B cell (primary cell): ENCODE measurements at regions not wholly inside any gene's neighbourhood (a gene's known extent, or its start where the extent isn't known, plus 50 kb on each side); places are given as distances from the start of the nearest gene placed in this dataset.

Experiments
- ATAC-seq: fragments of 200-7000 bp; cut with Tn5 transposase; one replicate; pipeline ENCODE4 v1.10.0; 2021; ENCODE audit warnings: low read depth, mild to moderate bottlenecking, moderate number of reproducible peaks, moderate library complexity
- CTCF ChIA-PET: fragments of 350-600 bp; sonication (Branson Sonifier 250); formaldehyde crosslinking; loops from one replicate; lab custom pipeline; 2021; ENCODE audit warnings: antibody characterized with exemption, inconsistent platforms; lab: Charles Lee
- POLR2A ChIA-PET: fragments of 350-600 bp; sonication (Branson Sonifier 250); formaldehyde crosslinking; loops from one replicate; lab custom pipeline; 2021; ENCODE audit warnings: antibody characterized with exemption; lab: Charles Lee
- DNase-seq: peaks from one replicate; pipeline ENCODE4 v3.0.0; 2013
- H2AFZ ChIP-seq: 2 replicates; pipeline ENCODE4 v1.6.1; 2012; ENCODE audit warnings: mild to moderate bottlenecking, low read depth, low read length; ENCODE audit not compliant: insufficient read depth, poor library complexity, severe bottlenecking
- H3K27ac ChIP-seq, 2 donors: 1 replicate in 1 of 2; 2 replicates in 1 of 2; pipeline ENCODE4 v1.5.1; 2012 to 2013; ENCODE audit warnings: low read length in 2 of 2, mild to moderate bottlenecking in 2 of 2, moderate library complexity in 1 of 2
- H3K27me3 ChIP-seq, 4 experiments: fragments of 200-600 bp in 1 of 4; sonication (generic) in 1 of 4; replicated peaks in 1 of 4; 1 replicate in 2 of 4; 2 replicates in 2 of 4; pipeline versions ENCODE4 v1.6.1 to v1.7.0; 2013 to 2016; ENCODE audit warnings: low read length in 3 of 4, mild to moderate bottlenecking in 2 of 4, mixed read lengths in 1 of 4, moderate library complexity in 1 of 4; ENCODE audit not compliant: insufficient read depth in 4 of 4, control insufficient read depth in 3 of 4; ENCODE audit errors: control extremely low read depth in 1 of 4
- H3K36me3 ChIP-seq, 2 experiments: replicated peaks in 1 of 2; 1 replicate in 1 of 2; 2 replicates in 1 of 2; pipeline versions ENCODE4 v1.6.1 to v1.7.1; 2013; ENCODE audit warnings: low read length in 1 of 2; ENCODE audit not compliant: insufficient read depth in 2 of 2, control insufficient read depth in 1 of 2; ENCODE audit errors: control extremely low read depth in 1 of 2, extremely low read depth in 1 of 2
- H3K4me1 ChIP-seq, 2 donors: fragments of 200-600 bp in 1 of 2; sonication (generic) in 1 of 2; 1 replicate in 1 of 2; 2 replicates in 1 of 2; pipeline versions ENCODE4 v1.5.1 to v1.6.1; 2013 to 2017; ENCODE audit warnings: low read length in 2 of 2; ENCODE audit not compliant: control insufficient read depth in 2 of 2, insufficient read depth in 2 of 2
- H3K4me2 ChIP-seq: replicated peaks from 2 replicates; pipeline ENCODE3; 2012; ENCODE audit warnings: mild to moderate bottlenecking, low read depth, low read length; ENCODE audit not compliant: poor library complexity, severe bottlenecking
- H3K4me3 ChIP-seq, 5 experiments: fragments of 200-600 bp in 1 of 5; sonication (generic) in 1 of 5; 1 replicate in 3 of 5; 2 replicates in 2 of 5; pipeline versions ENCODE4 v1.5.1 to v1.7.0; 2011 to 2016; ENCODE audit warnings: low read length in 4 of 5, mild to moderate bottlenecking in 4 of 5, low read depth in 2 of 5, control low read depth in 1 of 5, moderate library complexity in 1 of 5; ENCODE audit not compliant: insufficient read depth in 1 of 5; ENCODE audit errors: control extremely low read depth in 1 of 5, extremely low read depth in 1 of 5
- H3K79me2 ChIP-seq: fragments of 200-600 bp; sonication (generic); one replicate; pipeline ENCODE4 v1.6.0; 2016; ENCODE audit warnings: low read length; ENCODE audit not compliant: control insufficient read depth, insufficient read depth
- H3K9ac ChIP-seq: fragments of 200-600 bp; sonication (generic); 2 replicates; pipeline ENCODE4 v1.6.1; 2017; ENCODE audit warnings: mild to moderate bottlenecking, low read length, moderate library complexity
- H3K9me3 ChIP-seq, 3 donors: one replicate each; pipeline versions ENCODE4 v1.6.1 to v1.7.1; 2013; ENCODE audit warnings: low read length in 2 of 3; ENCODE audit not compliant: control insufficient read depth in 2 of 3, insufficient read depth in 1 of 3; ENCODE audit errors: control extremely low read depth in 1 of 3
- H4K20me1 ChIP-seq: 2 replicates; pipeline ENCODE4 v1.6.0; 2012; ENCODE audit warnings: mild to moderate bottlenecking, low read length; ENCODE audit not compliant: insufficient read depth, control insufficient read depth, poor library complexity, severe bottlenecking
- H3K27ac Mint-ChIP-seq: one replicate; pipeline ENCODE4 v1.8.0; 2021; ENCODE audit warnings: mixed read lengths
- H3K27me3 Mint-ChIP-seq: one replicate; pipeline ENCODE4 v1.8.0; 2021; ENCODE audit warnings: mixed read lengths
- H3K4me1 Mint-ChIP-seq: one replicate; pipeline ENCODE4 v1.8.0; 2021; ENCODE audit warnings: mixed read lengths
- H3K4me3 Mint-ChIP-seq: one replicate; pipeline ENCODE4 v1.8.0; 2021; ENCODE audit warnings: mixed read lengths
- H3K9me3 Mint-ChIP-seq: one replicate; pipeline ENCODE4 v1.8.0; 2022; ENCODE audit warnings: mixed read lengths; ENCODE audit not compliant: insufficient read depth
- EZH2 ChIP-seq: IDR thresholded peaks from 2 replicates; pipeline ENCODE4 v1.6.1; 2012; ENCODE audit warnings: borderline replicate concordance, low read depth, mild to moderate bottlenecking, moderate library complexity, low read length; ENCODE audit not compliant: insufficient read depth, poor library complexity, severe bottlenecking
- WGBS: methylation state at CpG from one replicate; pipeline ENCODE4 v1.1.5; 2013; ENCODE audit warnings: missing lambda C conversion rate; ENCODE audit not compliant: insufficient coverage; 5-methylcytosine and 5-hydroxymethylcytosine counted together
- intact Hi-C: fragments of 100-400 bp; cut with micrococcal nuclease; formaldehyde crosslinking; loops from one replicate; pipeline ENCODE4 v1.10.0; 2022
- TF ChIP-seq, protein P1 (sequence below): fragments of 200-600 bp; IDR thresholded peaks from one replicate; pipeline ENCODE4 v1.8.0; 2022; ENCODE audit warnings: antibody characterized with exemption, mild to moderate bottlenecking

DNA sequence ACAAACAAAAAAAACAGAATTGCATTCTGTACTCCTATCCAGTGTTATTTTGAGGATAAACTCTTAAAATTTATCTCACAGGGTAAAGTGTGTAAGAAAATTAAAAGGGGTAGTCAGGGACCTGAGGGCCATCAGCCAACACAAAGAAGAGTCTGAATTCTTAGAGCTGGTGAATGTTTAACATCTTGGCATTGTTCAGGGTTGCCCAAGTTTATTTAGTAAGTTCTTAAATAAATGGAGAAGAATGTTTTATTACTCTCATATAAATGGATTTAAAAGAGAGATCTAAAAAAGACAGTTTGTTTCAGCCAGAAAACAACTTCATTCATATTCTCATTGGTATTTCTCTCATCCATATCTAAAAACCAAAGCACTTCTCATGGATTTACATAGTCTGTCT is 171.7 kb downstream of the LACC1 start:
- POLR2A ChIA-PET: no interaction called here
- H3K9ac ChIP-seq: no peak overlapping the region
- Mint-ChIP-seq H3K4me1 (no peaks in the 10 kb centered on the region), H3K27ac (no peak overlapping the region), H3K4me3 (no peak overlapping the region), H3K27me3 (peaks cover 43% of the 10 kb centered on the region), H3K9me3 (no peaks in the 10 kb centered on the region)
- no peaks in the 10 kb centered on the region for H3K36me3 ChIP-seq
- no peak overlapping the region for H2AFZ ChIP-seq
- ATAC-seq (no peak), DNase-seq (no peak)
- TF ChIP-seq, protein P1, sequence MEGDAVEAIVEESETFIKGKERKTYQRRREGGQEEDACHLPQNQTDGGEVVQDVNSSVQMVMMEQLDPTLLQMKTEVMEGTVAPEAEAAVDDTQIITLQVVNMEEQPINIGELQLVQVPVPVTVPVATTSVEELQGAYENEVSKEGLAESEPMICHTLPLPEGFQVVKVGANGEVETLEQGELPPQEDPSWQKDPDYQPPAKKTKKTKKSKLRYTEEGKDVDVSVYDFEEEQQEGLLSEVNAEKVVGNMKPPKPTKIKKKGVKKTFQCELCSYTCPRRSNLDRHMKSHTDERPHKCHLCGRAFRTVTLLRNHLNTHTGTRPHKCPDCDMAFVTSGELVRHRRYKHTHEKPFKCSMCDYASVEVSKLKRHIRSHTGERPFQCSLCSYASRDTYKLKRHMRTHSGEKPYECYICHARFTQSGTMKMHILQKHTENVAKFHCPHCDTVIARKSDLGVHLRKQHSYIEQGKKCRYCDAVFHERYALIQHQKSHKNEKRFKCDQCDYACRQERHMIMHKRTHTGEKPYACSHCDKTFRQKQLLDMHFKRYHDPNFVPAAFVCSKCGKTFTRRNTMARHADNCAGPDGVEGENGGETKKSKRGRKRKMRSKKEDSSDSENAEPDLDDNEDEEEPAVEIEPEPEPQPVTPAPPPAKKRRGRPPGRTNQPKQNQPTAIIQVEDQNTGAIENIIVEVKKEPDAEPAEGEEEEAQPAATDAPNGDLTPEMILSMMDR: no peak
- no peak for TF ChIP-seq EZH2
- no peak overlapping the region for H3K4me2 ChIP-seq
- no peak overlapping the region for H3K4me3 ChIP-seq
- H3K4me1 ChIP-seq: no peaks in the 10 kb centered on the region
- no peaks in the 10 kb centered on the region for H3K9me3 ChIP-seq
- H3K27ac ChIP-seq: no peak overlapping the region
- CTCF ChIA-PET: interaction anchor here (0.9 to 2.9 kb wide), 8 partner anchors 10 to 418 kb away, joined by 3 to 44 read pairs (median 4); no protein-coding TSS in a partner anchor
- H4K20me1 ChIP-seq: no peaks in the 10 kb centered on the region
- no peaks in the 10 kb centered on the region for H3K79me2 ChIP-seq
- intact Hi-C loops: loop anchor here (5.0 kb wide), 1 partner anchor 144 kb away; no protein-coding TSS in a partner anchor
- H3K27me3 ChIP-seq: peaks cover 0 to 4% (median 2%) of the 10 kb centered on the region in 4 experiments

DNA sequence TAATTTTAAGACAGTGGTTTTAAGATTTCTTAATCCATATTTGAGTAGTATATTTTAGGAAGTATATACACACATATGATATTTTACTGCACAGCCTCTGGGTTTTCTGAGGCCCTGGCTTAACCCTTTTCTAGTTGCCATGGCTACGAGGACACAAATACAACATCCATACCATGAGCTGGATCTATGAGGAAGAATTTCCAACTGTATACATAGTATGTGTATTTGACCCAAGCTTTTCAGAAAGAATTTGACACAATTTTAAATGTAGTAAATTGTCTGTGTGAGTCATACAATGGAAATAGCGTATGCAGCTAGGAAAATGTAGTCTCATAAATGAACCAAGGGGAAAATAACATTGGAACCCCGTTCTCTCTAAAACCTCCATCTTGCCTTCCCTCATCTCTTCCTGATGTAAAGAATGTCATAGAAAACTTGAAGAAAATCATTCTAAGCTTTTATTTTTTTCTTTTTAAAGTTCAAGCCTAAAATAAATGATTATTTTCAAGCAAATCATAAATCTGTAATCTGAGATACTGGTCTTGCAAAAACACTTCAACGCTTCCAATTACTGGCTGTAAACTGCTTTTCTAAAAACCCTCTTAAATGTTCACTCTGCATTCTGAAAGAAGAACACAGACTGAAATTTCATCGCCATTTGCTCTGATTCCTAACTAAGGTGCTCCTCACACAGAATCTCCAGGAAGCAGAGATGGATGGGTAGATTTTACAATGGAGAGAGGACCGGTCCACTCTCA is 172.4 kb downstream of the LACC1 start:
- intact Hi-C loops: loop anchor here (5.0 kb wide), 1 partner anchor 145 kb away; no protein-coding TSS in a partner anchor
- H3K36me3 ChIP-seq: no peaks in the 10 kb centered on the region

More for the DNA sequence above, 172.4 kb downstream of the LACC1 start:
- Histone ChIP-seq H3K4me1 (no peaks in the 10 kb centered on the region), H3K4me3 (no peak overlapping the region), H3K27me3 (peaks cover 0 to 4% (median 2%) of the 10 kb centered on the region in 4 experiments), H3K27ac (no peak overlapping the region), H3K9ac (no peak overlapping the region), H2AFZ (no peak overlapping the region), H4K20me1 (no peaks in the 10 kb centered on the region), H3K9me3 (no peaks in the 10 kb centered on the region), H3K79me2 (no peaks in the 10 kb centered on the region), H3K4me2 (no peak overlapping the region)
- Mint-ChIP-seq H3K9me3 (no peaks in the 10 kb centered on the region), H3K4me3 (no peak overlapping the region), H3K27me3 (peaks cover 41% of the 10 kb centered on the region), H3K27ac (no peak overlapping the region), H3K4me1 (no peaks in the 10 kb centered on the region)
- CTCF ChIA-PET: interaction anchor here (0.9 to 2.9 kb wide), 7 partner anchors 10 to 417 kb away, joined by 3 to 44 read pairs (median 4); no protein-coding TSS in a partner anchor
- WGBS: no CpG with 5 or more reads among the region's 6 CpGs
- TF ChIP-seq EZH2: no peak
- POLR2A ChIA-PET: no interaction called here
- DNase-seq (no peak), ATAC-seq (no peak)
